Ovary (tissue), 3 donors: ENCODE measurements at regions not wholly inside any gene's neighbourhood (a gene's known extent, or its start where the extent isn't known, plus 50 kb on each side); places are given as distances from the start of the nearest gene placed in this dataset.

Experiments used
- EP300 ChIP-seq: sonication (generic); formaldehyde crosslinking; IDR thresholded peaks from one replicate; pipeline ENCODE4 v1.6.1; 2017; ENCODE audit warnings: antibody characterized with exemption
- POLR2A ChIP-seq: fragments of 450-650 bp; IDR thresholded peaks from one replicate; pipeline ENCODE4 v1.6.1; 2017; ENCODE audit warnings: antibody characterized with exemption, mild to moderate bottlenecking, moderate library complexity
- TF ChIP-seq, protein P1 (sequence below), 3 donors: fragments of 450-650 bp in 2 of 3; fragments of 200-600 bp in 1 of 3; IDR thresholded peaks; one replicate each; pipeline versions ENCODE4 v1.5.1 to v1.8.0; 2016 to 2022; ENCODE audit warnings: antibody characterized with exemption in 3 of 3, mild to moderate bottlenecking in 1 of 3
- donor health status: DM: no; HTN: no; CAD: no.

DNA sequence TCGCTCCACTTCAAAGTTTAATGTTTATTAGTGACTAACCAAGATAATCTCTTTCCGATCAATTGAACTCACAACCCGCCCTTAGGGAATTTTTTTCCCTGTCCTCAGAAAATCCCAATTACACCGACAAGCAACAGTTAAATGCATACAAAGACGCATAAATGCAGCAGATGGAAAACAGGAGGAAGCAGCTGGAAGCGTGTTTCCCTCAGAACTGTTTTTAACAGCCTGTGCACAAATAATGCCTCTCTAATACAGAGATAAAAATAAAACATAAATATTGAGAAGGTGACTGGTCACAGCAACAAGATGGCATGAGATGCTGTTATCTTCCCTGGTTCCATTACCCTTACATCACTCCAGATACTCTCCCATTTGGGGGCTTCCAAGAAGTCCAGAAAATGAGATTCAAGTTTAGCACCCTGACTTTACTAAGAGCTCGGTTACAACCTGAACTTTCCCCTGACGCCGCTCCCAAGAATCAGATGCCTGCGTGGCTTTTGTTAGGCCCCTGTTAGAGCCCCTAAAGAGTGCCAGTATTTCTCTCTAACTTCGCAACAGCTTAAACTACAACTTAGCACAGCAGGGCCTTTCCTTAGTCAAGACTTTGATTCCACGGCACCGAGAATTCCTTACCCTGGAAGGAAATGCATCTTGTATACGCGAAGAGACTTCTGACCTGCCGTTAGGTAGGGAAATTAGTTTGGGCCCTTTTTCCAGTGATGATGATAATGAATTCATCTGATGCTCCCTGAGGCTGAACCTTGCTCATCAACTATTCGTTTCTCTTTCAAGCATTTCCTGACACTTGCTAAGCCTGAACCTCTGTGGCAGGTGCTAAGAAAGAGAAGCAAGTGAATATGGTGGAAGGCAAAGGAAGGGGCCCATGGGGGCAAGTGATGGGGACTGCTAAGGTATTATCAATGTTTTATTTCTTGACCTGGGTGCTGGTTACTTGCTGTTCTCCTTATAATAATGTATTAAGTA is 137.7 kb upstream of the SMYD2 start:
- TF ChIP-seq, protein P1, sequence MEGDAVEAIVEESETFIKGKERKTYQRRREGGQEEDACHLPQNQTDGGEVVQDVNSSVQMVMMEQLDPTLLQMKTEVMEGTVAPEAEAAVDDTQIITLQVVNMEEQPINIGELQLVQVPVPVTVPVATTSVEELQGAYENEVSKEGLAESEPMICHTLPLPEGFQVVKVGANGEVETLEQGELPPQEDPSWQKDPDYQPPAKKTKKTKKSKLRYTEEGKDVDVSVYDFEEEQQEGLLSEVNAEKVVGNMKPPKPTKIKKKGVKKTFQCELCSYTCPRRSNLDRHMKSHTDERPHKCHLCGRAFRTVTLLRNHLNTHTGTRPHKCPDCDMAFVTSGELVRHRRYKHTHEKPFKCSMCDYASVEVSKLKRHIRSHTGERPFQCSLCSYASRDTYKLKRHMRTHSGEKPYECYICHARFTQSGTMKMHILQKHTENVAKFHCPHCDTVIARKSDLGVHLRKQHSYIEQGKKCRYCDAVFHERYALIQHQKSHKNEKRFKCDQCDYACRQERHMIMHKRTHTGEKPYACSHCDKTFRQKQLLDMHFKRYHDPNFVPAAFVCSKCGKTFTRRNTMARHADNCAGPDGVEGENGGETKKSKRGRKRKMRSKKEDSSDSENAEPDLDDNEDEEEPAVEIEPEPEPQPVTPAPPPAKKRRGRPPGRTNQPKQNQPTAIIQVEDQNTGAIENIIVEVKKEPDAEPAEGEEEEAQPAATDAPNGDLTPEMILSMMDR (IDR thresholded peaks at IDR 0.05) = no peak
- no peak for TF ChIP-seq POLR2A
- no peak for TF ChIP-seq EP300
